Left ventricle myocardium inferior (tissue), 1 donor: ENCODE measurements at regions not wholly inside any gene's neighbourhood (a gene's known extent, or its start where the extent isn't known, plus 50 kb on each side); places are given as distances from the start of the nearest gene placed in this dataset.

Source experiments
- DNase-seq: peaks from one replicate; pipeline ENCODE4 v3.0.0-alpha.2; 2020
- H3K27ac ChIP-seq: fragments of 200-600 bp; replicated peaks from 2 replicates; pipeline ENCODE4 v1.8.0; 2021
- H3K27me3 ChIP-seq: fragments of 200-600 bp; 2 replicates; pipeline ENCODE4 v1.8.0; 2021; ENCODE audit warnings: low read depth
- H3K36me3 ChIP-seq: fragments of 200-600 bp; 2 replicates; pipeline ENCODE4 v1.8.0; 2021
- H3K4me1 ChIP-seq: fragments of 200-600 bp; 2 replicates; pipeline ENCODE4 v1.8.0; 2021
- H3K4me3 ChIP-seq: fragments of 200-600 bp; 2 replicates; pipeline ENCODE4 v1.8.0; 2021; ENCODE audit warnings: mild to moderate bottlenecking, moderate library complexity
- H3K9me3 ChIP-seq: fragments of 200-600 bp; replicated peaks from 2 replicates; pipeline ENCODE4 v1.8.0; 2021
- CTCF ChIP-seq: fragments of 200-600 bp; IDR thresholded peaks from 2 replicates; pipeline ENCODE4 v1.8.0; 2021; ENCODE audit warnings: antibody characterized with exemption, mild to moderate bottlenecking, borderline replicate concordance
- intact Hi-C: fragments of 100-400 bp; cut with micrococcal nuclease; formaldehyde crosslinking; loops from one replicate; pipeline ENCODE4 v1.11.0; 2022
- donor health status: DM: no; HTN: yes; CAD: no; lungs with severe emphysema.

- DNase-seq, result no peak
- Histone ChIP-seq H3K36me3 (no peaks in the 10 kb centered on the region), H3K4me3 (no peak overlapping the region), H3K9me3 (no peaks in the 10 kb centered on the region), H3K4me1 (no peaks in the 10 kb centered on the region), H3K27ac (no peak overlapping the region), H3K27me3 (no peaks in the 10 kb centered on the region)
- intact Hi-C loops, result no loop called here
- no peak for TF ChIP-seq CTCF
These were observed 228.6 kb upstream of the ARRDC3 start for GRCh38 chr5:91611746-91612145.

GRCh38 chr5:91607675-91608074 is 224.6 kb upstream of the ARRDC3 start:
- no peaks in the 10 kb centered on the region for H3K4me1 ChIP-seq
- H3K9me3 ChIP-seq, result no peaks in the 10 kb centered on the region
- no peak for TF ChIP-seq CTCF
- intact Hi-C loops, result no loop called here
- no peaks in the 10 kb centered on the region for H3K36me3 ChIP-seq
- H3K4me3 ChIP-seq, result no peak overlapping the region
- no peak for DNase-seq
- no peak overlapping the region for H3K27ac ChIP-seq
- no peaks in the 10 kb centered on the region for H3K27me3 ChIP-seq

GRCh38 chr5:91599863-91600262 is 216.7 kb upstream of the ARRDC3 start:
- DNase-seq, result no peak
- H3K4me3 ChIP-seq, result no peak overlapping the region
- H3K9me3 ChIP-seq, result peaks cover 5% of the 10 kb centered on the region
- intact Hi-C loops, result no loop called here
- no peak for TF ChIP-seq CTCF
- no peaks in the 10 kb centered on the region for H3K4me1 ChIP-seq
- no peaks in the 10 kb centered on the region for H3K27me3 ChIP-seq
- no peak overlapping the region for H3K27ac ChIP-seq
- H3K36me3 ChIP-seq, result no peaks in the 10 kb centered on the region

- TF ChIP-seq CTCF, result no peak
- Histone ChIP-seq H3K27me3 (no peaks in the 10 kb centered on the region), H3K9me3 (peaks cover 22% of the 10 kb centered on the region), H3K27ac (no peak overlapping the region), H3K4me1 (no peaks in the 10 kb centered on the region), H3K4me3 (no peak overlapping the region), H3K36me3 (no peaks in the 10 kb centered on the region)
- no peak for DNase-seq
- intact Hi-C loops, result no loop called here
These were observed 215.1 kb upstream of the ARRDC3 start for GRCh38 chr5:91598216-91598615.

GRCh38 chr5:91595424-91595823 is 212.3 kb upstream of the ARRDC3 start:
- Histone ChIP-seq H3K9me3 (peaks cover 49% of the 10 kb centered on the region), H3K4me3 (no peak overlapping the region), H3K36me3 (no peaks in the 10 kb centered on the region), H3K4me1 (no peaks in the 10 kb centered on the region), H3K27me3 (no peaks in the 10 kb centered on the region), H3K27ac (no peak overlapping the region)
- intact Hi-C loops, result no loop called here
- no peak for DNase-seq
- no peak for TF ChIP-seq CTCF

- Histone ChIP-seq H3K27ac (no peak overlapping the region), H3K4me3 (no peak overlapping the region), H3K27me3 (no peaks in the 10 kb centered on the region), H3K4me1 (no peaks in the 10 kb centered on the region), H3K36me3 (no peaks in the 10 kb centered on the region), H3K9me3 (peaks cover 62% of the 10 kb centered on the region)
- intact Hi-C loops, result no loop called here
- no peak for TF ChIP-seq CTCF
- DNase-seq, result no peak
These were observed 208.0 kb upstream of the ARRDC3 start for GRCh38 chr5:91591076-91591475.
